ENCODE measurements at regions not wholly inside any gene's neighbourhood (a gene's known extent, or its start where the extent isn't known, plus 50 kb on each side); places are given as distances from the start of the nearest gene placed in this dataset.
"Not testable (repeated sequence)": the region's sequence is repeated elsewhere in the genome, so short reads cannot be mapped to it uniquely, and the experiment has no call there.

DNA sequence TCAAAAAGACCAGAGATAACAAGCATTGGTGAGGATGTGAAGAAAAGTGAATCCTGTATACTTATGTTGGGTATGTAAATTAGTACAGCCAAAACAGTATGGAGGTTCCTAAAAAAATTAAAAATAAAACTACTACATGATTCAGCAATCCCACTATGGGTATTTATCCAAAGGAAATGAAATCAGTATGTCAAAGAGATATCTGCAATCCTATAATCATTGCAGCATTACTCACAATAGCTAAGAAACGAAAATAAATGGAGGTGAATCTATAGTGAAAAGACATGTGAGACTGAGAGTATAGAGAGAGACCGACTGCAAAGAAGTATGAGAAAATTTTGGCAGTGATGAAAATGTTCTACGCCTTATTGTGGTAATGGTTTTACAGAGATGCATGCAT, 139.2 kb upstream of the TMEM168 start:
- H3K9ac ChIP-seq (ENCODE audit: extremely low read depth, low read length, poor library complexity, severe bottlenecking): no peak overlapping the region
- Mint-ChIP-seq H3K9me3 (no peaks in the 10 kb centered on the region), H3K27ac (no peak overlapping the region), H3K27me3 (ENCODE audit: insufficient read depth) (no peaks in the 10 kb centered on the region), H3K4me3 (no peak overlapping the region), H3K4me1 (peaks cover 12% of the 10 kb centered on the region), H3K36me3 (ENCODE audit: low read depth) (peaks cover 7% of the 10 kb centered on the region)
- TF ChIP-seq, protein P1, sequence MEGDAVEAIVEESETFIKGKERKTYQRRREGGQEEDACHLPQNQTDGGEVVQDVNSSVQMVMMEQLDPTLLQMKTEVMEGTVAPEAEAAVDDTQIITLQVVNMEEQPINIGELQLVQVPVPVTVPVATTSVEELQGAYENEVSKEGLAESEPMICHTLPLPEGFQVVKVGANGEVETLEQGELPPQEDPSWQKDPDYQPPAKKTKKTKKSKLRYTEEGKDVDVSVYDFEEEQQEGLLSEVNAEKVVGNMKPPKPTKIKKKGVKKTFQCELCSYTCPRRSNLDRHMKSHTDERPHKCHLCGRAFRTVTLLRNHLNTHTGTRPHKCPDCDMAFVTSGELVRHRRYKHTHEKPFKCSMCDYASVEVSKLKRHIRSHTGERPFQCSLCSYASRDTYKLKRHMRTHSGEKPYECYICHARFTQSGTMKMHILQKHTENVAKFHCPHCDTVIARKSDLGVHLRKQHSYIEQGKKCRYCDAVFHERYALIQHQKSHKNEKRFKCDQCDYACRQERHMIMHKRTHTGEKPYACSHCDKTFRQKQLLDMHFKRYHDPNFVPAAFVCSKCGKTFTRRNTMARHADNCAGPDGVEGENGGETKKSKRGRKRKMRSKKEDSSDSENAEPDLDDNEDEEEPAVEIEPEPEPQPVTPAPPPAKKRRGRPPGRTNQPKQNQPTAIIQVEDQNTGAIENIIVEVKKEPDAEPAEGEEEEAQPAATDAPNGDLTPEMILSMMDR (conservative IDR thresholded peaks at IDR 0.05): no peak
- no peaks in the 10 kb centered on the region for H3K9me3 ChIP-seq (ENCODE audit: control insufficient read depth, low read length)
- no peaks in the 10 kb centered on the region for H3K27me3 ChIP-seq (ENCODE audit: control insufficient read depth, insufficient read depth, low read length, poor library complexity, severe bottlenecking)
- DNase-seq: no peak
- H3K27ac ChIP-seq (ENCODE audit: low read depth, low read length): no peak overlapping the region
- H3K4me1 ChIP-seq (ENCODE audit: control insufficient read depth, insufficient read depth, low read length): no peaks in the 10 kb centered on the region
- H3K4me3 ChIP-seq (ENCODE audit: low read length): no peak overlapping the region
- WGBS, 2 experiments (ENCODE audit: insufficient coverage in 1 of 2, insufficient read length in 1 of 2): 90 to 100% methylated on average over 1 to 3 of the region's 3 CpGs
- H3K36me3 ChIP-seq (ENCODE audit: control insufficient read depth, insufficient read depth, low read length): peaks cover 8% of the 10 kb centered on the region

DNA sequence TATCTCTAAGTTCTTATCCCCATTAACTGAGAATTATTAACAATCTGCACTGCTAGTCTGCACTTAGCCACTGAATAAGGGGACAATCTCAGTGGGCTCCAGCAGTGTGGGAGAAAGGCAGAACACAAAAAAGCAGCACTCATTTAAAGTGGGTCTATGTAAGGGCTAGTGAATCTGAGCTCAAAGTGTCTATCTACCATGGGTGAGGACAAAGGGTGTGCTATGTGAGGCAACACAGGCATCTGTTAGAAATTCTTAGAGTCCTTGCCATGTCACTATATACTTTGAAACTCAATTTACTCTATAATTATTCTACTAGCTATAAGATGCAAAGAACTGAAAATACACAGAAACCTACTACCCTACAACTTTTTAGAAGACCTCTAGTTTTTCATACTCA, 135.8 kb upstream of the TMEM168 start:
- H3K27ac Mint-ChIP-seq: no peak overlapping the region
- no peak overlapping the region for H3K4me3 Mint-ChIP-seq
- Histone ChIP-seq H3K9ac (ENCODE audit: extremely low read depth, low read length, poor library complexity, severe bottlenecking) (no peak overlapping the region), H3K36me3 (ENCODE audit: control insufficient read depth, insufficient read depth, low read length) (peaks cover 3% of the 10 kb centered on the region), H3K9me3 (ENCODE audit: control insufficient read depth, low read length) (no peaks in the 10 kb centered on the region), H3K4me3 (ENCODE audit: low read length) (no peak overlapping the region), H3K27ac (ENCODE audit: low read depth, low read length) (no peak overlapping the region), H3K4me1 (ENCODE audit: control insufficient read depth, insufficient read depth, low read length) (no peaks in the 10 kb centered on the region), H3K27me3 (ENCODE audit: control insufficient read depth, insufficient read depth, low read length, poor library complexity, severe bottlenecking) (no peaks in the 10 kb centered on the region)
- peaks cover under 1% of the 10 kb centered on the region for H3K4me1 Mint-ChIP-seq
- TF ChIP-seq, protein P1 (conservative IDR thresholded peaks at IDR 0.05): no peak
- peaks cover 12% of the 10 kb centered on the region for H3K9me3 Mint-ChIP-seq
- H3K36me3 Mint-ChIP-seq (ENCODE audit: low read depth): peaks cover 11% of the 10 kb centered on the region
- DNase-seq: no peak
- H3K27me3 Mint-ChIP-seq (ENCODE audit: insufficient read depth): no peaks in the 10 kb centered on the region

DNA sequence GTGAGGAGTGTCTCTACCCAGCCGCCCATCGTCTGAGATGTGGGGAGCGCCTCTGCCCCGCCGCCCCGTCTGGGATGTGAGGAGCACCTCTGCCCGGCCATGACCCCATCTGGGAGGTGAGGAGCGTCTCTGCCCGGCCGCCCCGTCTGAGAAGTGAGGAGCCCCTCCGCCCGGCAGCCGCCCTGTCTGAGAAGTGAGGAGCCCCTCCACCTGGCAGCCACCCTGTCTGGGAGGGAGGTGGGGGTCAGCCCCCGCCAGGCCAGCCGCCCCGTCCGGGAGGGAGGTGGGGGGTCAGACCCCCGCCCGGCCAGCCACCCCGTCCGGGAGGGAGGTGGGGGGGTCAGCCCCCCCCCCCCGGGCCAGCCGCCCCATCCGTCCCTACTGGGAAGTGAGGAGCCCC, 132.4 kb upstream of the TMEM168 start:
- WGBS, 2 experiments (ENCODE audit: insufficient coverage in 1 of 2, insufficient read length in 1 of 2): 94% methylated on average over 24 of the region's 25 CpGs; no CpG with 5 or more reads in 1 of the 2 experiments
- not testable (repeated sequence) for H3K27ac ChIP-seq (ENCODE audit: low read depth, low read length); H3K27ac Mint-ChIP-seq; H3K27me3 ChIP-seq (ENCODE audit: control insufficient read depth, insufficient read depth, low read length, poor library complexity, severe bottlenecking); H3K9me3 ChIP-seq (ENCODE audit: control insufficient read depth, low read length); DNase-seq; H3K9ac ChIP-seq (ENCODE audit: extremely low read depth, low read length, poor library complexity, severe bottlenecking); H3K4me1 Mint-ChIP-seq; H3K4me3 ChIP-seq (ENCODE audit: low read length); H3K4me3 Mint-ChIP-seq; H3K4me1 ChIP-seq (ENCODE audit: control insufficient read depth, insufficient read depth, low read length); H3K27me3 Mint-ChIP-seq (ENCODE audit: insufficient read depth); H3K36me3 ChIP-seq (ENCODE audit: control insufficient read depth, insufficient read depth, low read length)
- Mint-ChIP-seq H3K36me3 (ENCODE audit: low read depth) (peaks cover 15% of the 10 kb centered on the region), H3K9me3 (peaks cover 22% of the 10 kb centered on the region)

GRCh38 chr7:112916431-112916830, 126.2 kb upstream of the TMEM168 start:
- H3K4me1 ChIP-seq (ENCODE audit: control insufficient read depth, insufficient read depth, low read length); H3K27me3 ChIP-seq (ENCODE audit: control insufficient read depth, insufficient read depth, low read length, poor library complexity, severe bottlenecking); H3K27ac ChIP-seq (ENCODE audit: low read depth, low read length); H3K4me3 ChIP-seq (ENCODE audit: low read length); H3K4me3 Mint-ChIP-seq; H3K27ac Mint-ChIP-seq; H3K27me3 Mint-ChIP-seq (ENCODE audit: insufficient read depth); DNase-seq; H3K9me3 ChIP-seq (ENCODE audit: control insufficient read depth, low read length); H3K4me1 Mint-ChIP-seq; H3K9ac ChIP-seq (ENCODE audit: extremely low read depth, low read length, poor library complexity, severe bottlenecking): not testable (repeated sequence)
- peaks cover 29% of the 10 kb centered on the region for H3K9me3 Mint-ChIP-seq
- H3K36me3 ChIP-seq (ENCODE audit: control insufficient read depth, insufficient read depth, low read length): peaks cover 30% of the 10 kb centered on the region
- H3K36me3 Mint-ChIP-seq (ENCODE audit: low read depth): peaks cover 36% of the 10 kb centered on the region
- 95 to 97% methylated on average over 7 to 18 of the region's 18 CpGs for WGBS, 2 experiments (ENCODE audit: insufficient coverage in 1 of 2, insufficient read length in 1 of 2)
